WTC11 (cell line): ENCODE measurements at regions not wholly inside any gene's neighbourhood (a gene's known extent, or its start where the extent isn't known, plus 50 kb on each side); places are given as distances from the start of the nearest gene placed in this dataset.

Experiments used
- ATAC-seq: fragments of 200-7000 bp; cut with Tn5 transposase; 2 replicates; pipeline ENCODE4 v1.10.0; 2021; ENCODE audit warnings: mild to moderate bottlenecking, moderate library complexity
- CTCF ChIA-PET: fragments of 300-600 bp; sonication (Branson Sonifier 250); formaldehyde crosslinking; loops from one replicate; lab custom pipeline; 2021; ENCODE audit warnings: antibody characterized with exemption; lab: Charles Lee
- POLR2A ChIA-PET: fragments of 350-600 bp; sonication (Branson Sonifier 250); formaldehyde crosslinking; loops from one replicate; lab custom pipeline; 2021; ENCODE audit warnings: antibody characterized with exemption; lab: Charles Lee
- DNase-seq: peaks from one replicate; pipeline ENCODE4 v3.0.0; 2021; ENCODE audit warnings: low spot score
- H3K27ac Mint-ChIP-seq: 2 replicates; pipeline ENCODE4 v1.8.0; 2021; ENCODE audit warnings: mixed read lengths
- H3K27me3 Mint-ChIP-seq: 2 replicates; pipeline ENCODE4 v1.8.0; 2021; ENCODE audit warnings: low read depth, mild to moderate bottlenecking, moderate library complexity, mixed read lengths
- H3K36me3 Mint-ChIP-seq: 2 replicates; pipeline ENCODE4 v1.8.0; 2021; ENCODE audit warnings: mixed read lengths
- H3K4me1 Mint-ChIP-seq: 2 replicates; pipeline ENCODE4 v1.8.0; 2022; ENCODE audit warnings: mixed read lengths
- H3K4me3 Mint-ChIP-seq: 2 replicates; pipeline ENCODE4 v1.8.0; 2021; ENCODE audit warnings: mild to moderate bottlenecking, moderate library complexity, mixed read lengths
- H3K9me3 Mint-ChIP-seq: 2 replicates; pipeline ENCODE4 v1.8.0; 2021; ENCODE audit warnings: mixed read lengths
- ARID4B ChIP-seq: sonication (generic); formaldehyde crosslinking; IDR thresholded peaks from 2 replicates; pipeline ENCODE4 v1.8.0; 2023; ENCODE audit warnings: missing genetic modification reagents, mild to moderate bottlenecking, borderline replicate concordance
- ATF1 ChIP-seq: sonication (generic); formaldehyde crosslinking; IDR thresholded peaks from 2 replicates; pipeline ENCODE4 v1.8.1; 2023; ENCODE audit warnings: mild to moderate bottlenecking, moderate library complexity, missing genetic modification reagents
- CREB1 ChIP-seq: sonication (generic); formaldehyde crosslinking; IDR thresholded peaks from 2 replicates; pipeline ENCODE4 v1.8.0; 2023; ENCODE audit warnings: mild to moderate bottlenecking, missing genetic modification reagents
- EMX1 ChIP-seq: fragments of 250-450 bp; sonication (Bioruptor Pico); IDR thresholded peaks from 2 replicates; pipeline ENCODE4 v1.8.0; 2021; ENCODE audit warnings: mild to moderate bottlenecking
- ETV6 ChIP-seq: sonication (generic); formaldehyde crosslinking; IDR thresholded peaks from 2 replicates; pipeline ENCODE4 v1.8.1; 2022; ENCODE audit warnings: mild to moderate bottlenecking, missing genetic modification reagents
- FOXK1 ChIP-seq: sonication (generic); formaldehyde crosslinking; IDR thresholded peaks from 2 replicates; pipeline ENCODE4 v1.8.0; 2022; ENCODE audit warnings: mild to moderate bottlenecking, moderate library complexity, missing genetic modification reagents
- MXD4 ChIP-seq: fragments of 250-450 bp; sonication (Bioruptor Pico); IDR thresholded peaks from 2 replicates; pipeline ENCODE4 v1.8.0; 2021; ENCODE audit warnings: mild to moderate bottlenecking, moderate library complexity, borderline replicate concordance
- NFE2L1 ChIP-seq: sonication (generic); formaldehyde crosslinking; IDR thresholded peaks from 2 replicates; pipeline ENCODE4 v1.8.1; 2023; ENCODE audit warnings: missing genetic modification reagents
- NFYB ChIP-seq: sonication (generic); formaldehyde crosslinking; conservative IDR thresholded peaks from 2 replicates; pipeline ENCODE4 v1.8.0; 2022; ENCODE audit warnings: low read depth, missing genetic modification reagents
- PRRX2 ChIP-seq: fragments of 250-450 bp; sonication (Bioruptor Pico); IDR thresholded peaks from 2 replicates; pipeline ENCODE4 v1.8.0; 2021; ENCODE audit warnings: mild to moderate bottlenecking
- SMAD3 ChIP-seq: sonication (generic); formaldehyde crosslinking; IDR thresholded peaks from 2 replicates; pipeline ENCODE4 v1.8.0; 2022; ENCODE audit warnings: missing genetic modification reagents, mild to moderate bottlenecking, borderline replicate concordance
- SMAD4 ChIP-seq: sonication (generic); formaldehyde crosslinking; IDR thresholded peaks from 2 replicates; pipeline ENCODE4 v1.8.0; 2022; ENCODE audit warnings: mild to moderate bottlenecking, missing genetic modification reagents
- TEAD4 ChIP-seq: sonication (generic); formaldehyde crosslinking; IDR thresholded peaks from 2 replicates; pipeline ENCODE4 v1.8.0; 2022; ENCODE audit warnings: mild to moderate bottlenecking, missing genetic modification reagents
- TP53 ChIP-seq: sonication (generic); formaldehyde crosslinking; IDR thresholded peaks from 2 replicates; pipeline ENCODE4 v1.8.1; 2023; ENCODE audit warnings: mild to moderate bottlenecking, missing genetic modification reagents
- ZMAT4 ChIP-seq: fragments of 250-450 bp; sonication (Bioruptor Pico); IDR thresholded peaks from 2 replicates; pipeline ENCODE4 v1.9.0; 2021; ENCODE audit warnings: mild to moderate bottlenecking
- ZNF281 ChIP-seq: sonication (generic); formaldehyde crosslinking; IDR thresholded peaks from 2 replicates; pipeline ENCODE4 v1.8.0; 2023; ENCODE audit warnings: mild to moderate bottlenecking, missing genetic modification reagents
- ZNF317 ChIP-seq: sonication (generic); formaldehyde crosslinking; IDR thresholded peaks from 2 replicates; pipeline ENCODE4 v1.8.1; 2023; ENCODE audit warnings: low read depth, mild to moderate bottlenecking, moderate library complexity, missing genetic modification reagents, borderline replicate concordance
- ZNF416 ChIP-seq: fragments of 250-450 bp; sonication (Bioruptor Pico); IDR thresholded peaks from 2 replicates; pipeline ENCODE4 v1.9.0; 2021; ENCODE audit warnings: mild to moderate bottlenecking, inconsistent platforms
- ZNF671 ChIP-seq: fragments of 250-450 bp; sonication (Bioruptor Pico); IDR thresholded peaks from 2 replicates; pipeline ENCODE4 v1.8.0; 2021; ENCODE audit warnings: mild to moderate bottlenecking
- TF ChIP-seq, protein P1 (sequence below): sonication (generic); formaldehyde crosslinking; IDR thresholded peaks from 2 replicates; pipeline ENCODE4 v1.8.1; 2023; ENCODE audit warnings: mild to moderate bottlenecking, missing genetic modification reagents
- TF ChIP-seq, protein P2 (sequence below): sonication (generic); formaldehyde crosslinking; IDR thresholded peaks from 2 replicates; pipeline ENCODE4 v1.8.1; 2022; ENCODE audit warnings: low read depth, missing genetic modification reagents, borderline replicate concordance
- TF ChIP-seq, protein P3 (sequence below): sonication (generic); formaldehyde crosslinking; IDR thresholded peaks from 2 replicates; pipeline ENCODE4 v1.8.1; 2022; ENCODE audit warnings: mild to moderate bottlenecking, missing genetic modification reagents, moderate library complexity, borderline replicate concordance
- TF ChIP-seq, protein P4 (sequence below): fragments of 250-450 bp; sonication (Bioruptor Pico); conservative IDR thresholded peaks from 2 replicates; pipeline ENCODE4 v1.9.0; 2021; ENCODE audit warnings: mild to moderate bottlenecking

- Mint-ChIP-seq H3K36me3 (no peaks in the 10 kb centered on the region), H3K4me1 (peaks cover 15% of the 10 kb centered on the region), H3K4me3 (no peak overlapping the region), H3K9me3 (no peaks in the 10 kb centered on the region), H3K27me3 (no peaks in the 10 kb centered on the region), H3K27ac (no peak overlapping the region)
- CTCF ChIA-PET = no interaction called here
- no peak for ATAC-seq
- TF ChIP-seq NFYB (CRISPR knock-in tag) (no peak), ZNF671 (CRISPR knock-in tag) (no peak), ARID4B (no peak), ZNF317 (CRISPR knock-in tag) (no peak), TEAD4 (CRISPR knock-in tag) (no peak), ETV6 (CRISPR knock-in tag) (no peak), MXD4 (CRISPR knock-in tag) (no peak), SMAD3 (CRISPR knock-in tag) (no peak)
- TF ChIP-seq, protein P1, sequence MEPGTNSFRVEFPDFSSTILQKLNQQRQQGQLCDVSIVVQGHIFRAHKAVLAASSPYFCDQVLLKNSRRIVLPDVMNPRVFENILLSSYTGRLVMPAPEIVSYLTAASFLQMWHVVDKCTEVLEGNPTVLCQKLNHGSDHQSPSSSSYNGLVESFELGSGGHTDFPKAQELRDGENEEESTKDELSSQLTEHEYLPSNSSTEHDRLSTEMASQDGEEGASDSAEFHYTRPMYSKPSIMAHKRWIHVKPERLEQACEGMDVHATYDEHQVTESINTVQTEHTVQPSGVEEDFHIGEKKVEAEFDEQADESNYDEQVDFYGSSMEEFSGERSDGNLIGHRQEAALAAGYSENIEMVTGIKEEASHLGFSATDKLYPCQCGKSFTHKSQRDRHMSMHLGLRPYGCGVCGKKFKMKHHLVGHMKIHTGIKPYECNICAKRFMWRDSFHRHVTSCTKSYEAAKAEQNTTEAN (CRISPR knock-in tag) = no peak
- no peak for DNase-seq
- POLR2A ChIA-PET = no interaction called here
These were observed 177.1 kb upstream of the PCSK5 start for GRCh38 chr9:75713335-75713734.

DNA sequence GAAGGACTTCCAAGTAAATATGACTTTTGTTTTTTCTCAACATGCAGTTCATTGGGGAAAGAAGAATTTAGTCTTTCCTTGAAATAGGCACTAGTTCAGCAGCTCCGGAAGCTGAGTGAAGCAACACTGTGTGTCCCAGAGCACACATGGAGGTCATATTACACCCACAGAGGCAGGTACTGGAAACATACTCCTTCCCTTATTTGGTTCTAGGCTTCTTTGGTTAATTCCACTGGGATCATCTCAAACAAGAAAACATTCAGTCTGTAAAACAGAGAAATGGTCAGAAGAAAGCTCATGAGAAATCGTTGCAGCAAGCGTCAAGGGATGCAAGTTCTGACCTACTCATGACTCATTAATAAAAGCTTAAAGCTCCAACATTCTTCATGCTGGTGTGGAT is 175.1 kb upstream of the PCSK5 start:
- TF ChIP-seq ZNF281 (CRISPR knock-in tag) (no peak), TP53 (CRISPR knock-in tag) (no peak), EMX1 (CRISPR knock-in tag) (no peak), PRRX2 (no peak), ZMAT4 (no peak), NFE2L1 (CRISPR knock-in tag) (no peak), SMAD4 (no peak), ETV6 (CRISPR knock-in tag) (no peak), ZNF317 (CRISPR knock-in tag) (no peak), ATF1 (CRISPR knock-in tag) (no peak), SMAD3 (CRISPR knock-in tag) (no peak), CREB1 (CRISPR knock-in tag) (no peak), ZNF416 (CRISPR knock-in tag) (no peak), FOXK1 (CRISPR knock-in tag) (no peak)
- TF ChIP-seq, protein P2, sequence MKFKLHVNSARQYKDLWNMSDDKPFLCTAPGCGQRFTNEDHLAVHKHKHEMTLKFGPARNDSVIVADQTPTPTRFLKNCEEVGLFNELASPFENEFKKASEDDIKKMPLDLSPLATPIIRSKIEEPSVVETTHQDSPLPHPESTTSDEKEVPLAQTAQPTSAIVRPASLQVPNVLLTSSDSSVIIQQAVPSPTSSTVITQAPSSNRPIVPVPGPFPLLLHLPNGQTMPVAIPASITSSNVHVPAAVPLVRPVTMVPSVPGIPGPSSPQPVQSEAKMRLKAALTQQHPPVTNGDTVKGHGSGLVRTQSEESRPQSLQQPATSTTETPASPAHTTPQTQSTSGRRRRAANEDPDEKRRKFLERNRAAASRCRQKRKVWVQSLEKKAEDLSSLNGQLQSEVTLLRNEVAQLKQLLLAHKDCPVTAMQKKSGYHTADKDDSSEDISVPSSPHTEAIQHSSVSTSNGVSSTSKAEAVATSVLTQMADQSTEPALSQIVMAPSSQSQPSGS (CRISPR knock-in tag) = no peak
- TF ChIP-seq, protein P3, sequence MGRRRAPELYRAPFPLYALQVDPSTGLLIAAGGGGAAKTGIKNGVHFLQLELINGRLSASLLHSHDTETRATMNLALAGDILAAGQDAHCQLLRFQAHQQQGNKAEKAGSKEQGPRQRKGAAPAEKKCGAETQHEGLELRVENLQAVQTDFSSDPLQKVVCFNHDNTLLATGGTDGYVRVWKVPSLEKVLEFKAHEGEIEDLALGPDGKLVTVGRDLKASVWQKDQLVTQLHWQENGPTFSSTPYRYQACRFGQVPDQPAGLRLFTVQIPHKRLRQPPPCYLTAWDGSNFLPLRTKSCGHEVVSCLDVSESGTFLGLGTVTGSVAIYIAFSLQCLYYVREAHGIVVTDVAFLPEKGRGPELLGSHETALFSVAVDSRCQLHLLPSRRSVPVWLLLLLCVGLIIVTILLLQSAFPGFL (CRISPR knock-in tag) = no peak
- TF ChIP-seq, protein P4, sequence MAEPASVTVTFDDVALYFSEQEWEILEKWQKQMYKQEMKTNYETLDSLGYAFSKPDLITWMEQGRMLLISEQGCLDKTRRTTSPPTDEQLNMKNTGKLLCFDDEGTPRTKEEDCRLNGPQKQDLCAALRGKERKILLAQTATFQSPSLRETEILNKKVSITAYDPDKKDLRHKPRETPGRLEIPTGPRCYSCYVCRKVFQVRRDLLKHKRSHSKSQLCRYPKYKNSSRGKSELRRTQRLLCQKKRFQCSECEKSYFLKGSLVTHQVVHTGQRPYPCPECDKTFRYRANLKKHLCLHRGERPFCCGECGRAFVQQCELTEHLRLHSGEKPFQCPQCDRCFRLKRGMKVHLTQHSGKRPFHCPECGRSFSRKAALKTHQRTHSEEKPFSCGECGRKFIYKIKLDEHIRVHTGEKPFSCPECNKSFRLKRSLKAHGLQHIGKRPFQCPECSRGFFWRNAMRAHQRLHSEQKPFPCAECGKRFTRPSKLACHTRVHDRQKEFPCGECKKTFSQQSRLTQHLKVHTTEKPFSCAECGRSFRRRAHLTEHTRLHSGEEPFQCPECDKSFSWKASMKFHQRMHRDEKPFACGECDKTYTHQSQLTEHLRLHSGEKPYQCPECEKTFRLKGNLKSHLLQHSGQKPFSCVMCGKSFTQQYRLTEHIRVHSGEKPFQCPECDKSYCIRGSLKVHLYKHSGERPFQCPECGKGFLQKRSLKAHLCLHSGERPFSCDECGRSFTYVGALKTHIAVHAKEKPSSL = no peak
- ChIA-PET POLR2A (no interaction called here), CTCF (no interaction called here)
- DNase-seq = no peak
- Mint-ChIP-seq H3K27ac (no peak overlapping the region), H3K9me3 (no peaks in the 10 kb centered on the region), H3K4me1 (peaks cover 11% of the 10 kb centered on the region), H3K4me3 (no peak overlapping the region), H3K36me3 (no peaks in the 10 kb centered on the region), H3K27me3 (no peaks in the 10 kb centered on the region)
- no peak for ATAC-seq
